Right ventricle myocardium superior (tissue), 1 donor: ENCODE measurements at regions not wholly inside any gene's neighbourhood (a gene's known extent, or its start where the extent isn't known, plus 50 kb on each side); places are given as distances from the start of the nearest gene placed in this dataset.
A peak's percentile ranks its signal among the peaks of the same experiment; 100 is the strongest.

Source experiments
- ATAC-seq: fragments of 200-7000 bp; cut with Tn5 transposase; one replicate; pipeline ENCODE4 v1.9.1; 2020; ENCODE audit warnings: mild to moderate bottlenecking; ENCODE audit not compliant: poor library complexity
- DNase-seq: peaks from one replicate; pipeline ENCODE4 v3.0.0-alpha.2; 2020
- intact Hi-C: fragments of 100-400 bp; cut with DNase I; formaldehyde crosslinking; loops from one replicate; pipeline ENCODE4 v1.11.2; 2022
- donor health status: DM: no; HTN: yes; CAD: no; lungs with severe emphysema.

GRCh38 chr1:81233591-81233990 is 567.1 kb upstream of the ADGRL2 start:
- no peak for DNase-seq
- ATAC-seq, result no peak
- intact Hi-C loops, result no loop called here

- intact Hi-C loops, result no loop called here
- ATAC-seq, result peak; percentile 39
These were observed 568.3 kb upstream of the ADGRL2 start for GRCh38 chr1:81232420-81232819.

GRCh38 chr1:81231729-81232038 is 569.0 kb upstream of the ADGRL2 start:
- ATAC-seq (peak; percentile 38), DNase-seq (no peak)
- intact Hi-C loops, result no loop called here

More at GRCh38 chr1:81232420-81232819, 568.3 kb upstream of the ADGRL2 start:
- DNase-seq, result no peak

GRCh38 chr1:81230983-81231728 is 569.6 kb upstream of the ADGRL2 start:
- no peak for ATAC-seq
- DNase-seq, result no peak
- intact Hi-C loops, result no loop called here

- intact Hi-C loops, result loop anchor here (10.0 kb wide), 1 partner anchor 86 kb away; no protein-coding TSS in a partner anchor
- no peak for DNase-seq
- no peak for ATAC-seq
These were observed 571.8 kb upstream of the ADGRL2 start for GRCh38 chr1:81228926-81229325.

GRCh38 chr1:81226603-81226928 is 574.2 kb upstream of the ADGRL2 start:
- intact Hi-C loops, result loop anchor here (10.0 kb wide), 1 partner anchor 88 kb away; no protein-coding TSS in a partner anchor
- ATAC-seq (no peak), DNase-seq (no peak)

- intact Hi-C loops, result loop anchor here (10.0 kb wide), 1 partner anchor 89 kb away; no protein-coding TSS in a partner anchor
- DNase-seq (no peak), ATAC-seq (peak; percentile 17)
These were observed 574.7 kb upstream of the ADGRL2 start for GRCh38 chr1:81225789-81226602.

- ATAC-seq (peak; percentile 90), DNase-seq (no peak)
- intact Hi-C loops, result loop anchor here (10.0 kb wide), 1 partner anchor 91 kb away; no protein-coding TSS in a partner anchor
These were observed 576.5 kb upstream of the ADGRL2 start for GRCh38 chr1:81224222-81224621.

- ATAC-seq (peak; percentile 76), DNase-seq (peak; percentile 62)
- intact Hi-C loops, result loop anchor here (10.0 kb wide), 1 partner anchor 93 kb away; no protein-coding TSS in a partner anchor
These were observed 579.2 kb upstream of the ADGRL2 start for GRCh38 chr1:81221564-81221963.

GRCh38 chr1:81220614-81221071 is 580.1 kb upstream of the ADGRL2 start:
- intact Hi-C loops, result loop anchor here (10.0 kb wide), 1 partner anchor 94 kb away; no protein-coding TSS in a partner anchor
- ATAC-seq (no peak), DNase-seq (peak; percentile 28)

- intact Hi-C loops, result no loop called here
- DNase-seq (no peak), ATAC-seq (no peak)
These were observed 583.7 kb upstream of the ADGRL2 start for GRCh38 chr1:81217058-81217457.

GRCh38 chr1:81213279-81213678 is 587.5 kb upstream of the ADGRL2 start:
- intact Hi-C loops, result no loop called here
- ATAC-seq (no peak), DNase-seq (no peak)

GRCh38 chr1:81209461-81209860 is 591.3 kb upstream of the ADGRL2 start:
- intact Hi-C loops, result no loop called here
- no peak for DNase-seq
- no peak for ATAC-seq

GRCh38 chr1:81208441-81208840 is 592.3 kb upstream of the ADGRL2 start:
- DNase-seq, result peak; percentile 45
- ATAC-seq, result no peak
- intact Hi-C loops, result no loop called here

GRCh38 chr1:81205956-81206355 is 594.8 kb upstream of the ADGRL2 start:
- ATAC-seq, result no peak

GRCh38 chr1:81201779-81202178 is 599.0 kb upstream of the ADGRL2 start:
- intact Hi-C loops, result no loop called here
- ATAC-seq (no peak), DNase-seq (no peak)

More at GRCh38 chr1:81205956-81206355, 594.8 kb upstream of the ADGRL2 start:
- DNase-seq, result no peak
- intact Hi-C loops, result no loop called here

GRCh38 chr1:81197591-81197990 is 603.1 kb upstream of the ADGRL2 start:
- DNase-seq (no peak), ATAC-seq (no peak)
- intact Hi-C loops, result no loop called here

- intact Hi-C loops, result no loop called here
- ATAC-seq (no peak), DNase-seq (no peak)
These were observed 607.8 kb upstream of the ADGRL2 start for GRCh38 chr1:81192647-81193642.

- DNase-seq (no peak), ATAC-seq (no peak)
- intact Hi-C loops, result no loop called here
These were observed 610.7 kb upstream of the ADGRL2 start for GRCh38 chr1:81190003-81190402.
